Glutamatergic neuron (in vitro differentiated cells): ENCODE measurements at regions not wholly inside any gene's neighbourhood (a gene's known extent, or its start where the extent isn't known, plus 50 kb on each side); places are given as distances from the start of the nearest gene placed in this dataset.

Experiments used
- DNase-seq: peaks from one replicate; pipeline ENCODE4 v3.0.0; 2022
- H3K27ac Mint-ChIP-seq: one replicate; pipeline ENCODE4 v1.8.0; 2020; ENCODE audit warnings: mild to moderate bottlenecking, mixed read lengths, inconsistent platforms; ENCODE audit not compliant: unreplicated experiment
- H3K27me3 Mint-ChIP-seq: one replicate; pipeline ENCODE4 v1.8.0; 2020; ENCODE audit warnings: mild to moderate bottlenecking, moderate library complexity, mixed read lengths, inconsistent platforms; ENCODE audit not compliant: unreplicated experiment
- H3K36me3 Mint-ChIP-seq: one replicate; pipeline ENCODE4 v1.8.0; 2020; ENCODE audit warnings: mild to moderate bottlenecking, mixed read lengths, inconsistent platforms; ENCODE audit not compliant: unreplicated experiment
- H3K4me1 Mint-ChIP-seq: one replicate; pipeline ENCODE4 v1.8.0; 2020; ENCODE audit warnings: mild to moderate bottlenecking, low read depth, mixed read lengths, inconsistent platforms; ENCODE audit not compliant: unreplicated experiment
- H3K4me3 Mint-ChIP-seq: one replicate; pipeline ENCODE4 v1.8.0; 2020; ENCODE audit warnings: mild to moderate bottlenecking, mixed read lengths, inconsistent platforms; ENCODE audit not compliant: unreplicated experiment
- H3K9me3 Mint-ChIP-seq: one replicate; pipeline ENCODE4 v1.8.0; 2020; ENCODE audit warnings: mild to moderate bottlenecking, moderate library complexity, mixed read lengths, inconsistent platforms; ENCODE audit not compliant: unreplicated experiment
- TF ChIP-seq, protein P1 (sequence below): fragments of 200-600 bp; sonication (generic); IDR thresholded peaks from one replicate; pipeline ENCODE4 v1.5.0; 2021; ENCODE audit not compliant: partially characterized antibody, unreplicated experiment

- H3K4me1 Mint-ChIP-seq: peaks cover 30% of the 10 kb centered on the region
- H3K9me3 Mint-ChIP-seq: peaks cover 8% of the 10 kb centered on the region
- H3K36me3 Mint-ChIP-seq: no peaks in the 10 kb centered on the region
- TF ChIP-seq, protein P1, sequence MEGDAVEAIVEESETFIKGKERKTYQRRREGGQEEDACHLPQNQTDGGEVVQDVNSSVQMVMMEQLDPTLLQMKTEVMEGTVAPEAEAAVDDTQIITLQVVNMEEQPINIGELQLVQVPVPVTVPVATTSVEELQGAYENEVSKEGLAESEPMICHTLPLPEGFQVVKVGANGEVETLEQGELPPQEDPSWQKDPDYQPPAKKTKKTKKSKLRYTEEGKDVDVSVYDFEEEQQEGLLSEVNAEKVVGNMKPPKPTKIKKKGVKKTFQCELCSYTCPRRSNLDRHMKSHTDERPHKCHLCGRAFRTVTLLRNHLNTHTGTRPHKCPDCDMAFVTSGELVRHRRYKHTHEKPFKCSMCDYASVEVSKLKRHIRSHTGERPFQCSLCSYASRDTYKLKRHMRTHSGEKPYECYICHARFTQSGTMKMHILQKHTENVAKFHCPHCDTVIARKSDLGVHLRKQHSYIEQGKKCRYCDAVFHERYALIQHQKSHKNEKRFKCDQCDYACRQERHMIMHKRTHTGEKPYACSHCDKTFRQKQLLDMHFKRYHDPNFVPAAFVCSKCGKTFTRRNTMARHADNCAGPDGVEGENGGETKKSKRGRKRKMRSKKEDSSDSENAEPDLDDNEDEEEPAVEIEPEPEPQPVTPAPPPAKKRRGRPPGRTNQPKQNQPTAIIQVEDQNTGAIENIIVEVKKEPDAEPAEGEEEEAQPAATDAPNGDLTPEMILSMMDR: no peak
- peak overlapping the region; percentile 93 for H3K27ac Mint-ChIP-seq
- H3K27me3 Mint-ChIP-seq: peaks cover 5% of the 10 kb centered on the region
- no peak for DNase-seq
- H3K4me3 Mint-ChIP-seq: peak overlapping the region; percentile 41
Measured at GRCh38 chr22:34687116-34687515, 378.8 kb upstream of the ISX start.

GRCh38 chr22:34688825-34689224, 377.1 kb upstream of the ISX start:
- no peaks in the 10 kb centered on the region for H3K36me3 Mint-ChIP-seq
- H3K27ac Mint-ChIP-seq: no peak overlapping the region
- peaks cover 5% of the 10 kb centered on the region for H3K27me3 Mint-ChIP-seq
- peaks cover 8% of the 10 kb centered on the region for H3K9me3 Mint-ChIP-seq
- peaks cover 29% of the 10 kb centered on the region for H3K4me1 Mint-ChIP-seq
- H3K4me3 Mint-ChIP-seq: no peak overlapping the region
- TF ChIP-seq, protein P1: no peak
- DNase-seq: no peak

GRCh38 chr22:34696557-34696956, 369.4 kb upstream of the ISX start:
- Mint-ChIP-seq H3K9me3 (peaks cover 6% of the 10 kb centered on the region), H3K27ac (no peak overlapping the region), H3K4me1 (peaks cover 23% of the 10 kb centered on the region), H3K36me3 (no peaks in the 10 kb centered on the region), H3K4me3 (no peak overlapping the region), H3K27me3 (no peaks in the 10 kb centered on the region)
- TF ChIP-seq, protein P1: no peak
- DNase-seq: no peak

DNA sequence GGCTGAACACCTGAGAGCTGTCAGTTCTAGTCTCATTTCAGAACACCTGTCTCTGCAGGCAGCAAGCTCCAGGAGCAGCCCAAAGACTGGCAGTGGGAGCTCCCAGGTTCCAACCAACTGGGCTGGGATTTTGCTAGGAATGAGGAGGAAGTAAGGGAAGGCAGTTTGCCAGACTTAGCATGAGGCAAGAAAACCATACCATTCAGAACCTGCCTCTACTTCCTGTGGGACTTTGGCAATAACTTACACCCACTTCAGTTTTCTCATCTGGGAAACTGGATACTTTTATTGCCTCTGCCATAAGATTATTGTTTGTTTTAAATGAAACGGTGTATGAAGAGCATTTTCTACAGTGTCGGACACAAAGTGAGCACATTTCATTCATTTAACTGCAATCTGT, 363.7 kb upstream of the ISX start:
- H3K27ac Mint-ChIP-seq: no peak overlapping the region
- no peak overlapping the region for H3K4me3 Mint-ChIP-seq

DNA sequence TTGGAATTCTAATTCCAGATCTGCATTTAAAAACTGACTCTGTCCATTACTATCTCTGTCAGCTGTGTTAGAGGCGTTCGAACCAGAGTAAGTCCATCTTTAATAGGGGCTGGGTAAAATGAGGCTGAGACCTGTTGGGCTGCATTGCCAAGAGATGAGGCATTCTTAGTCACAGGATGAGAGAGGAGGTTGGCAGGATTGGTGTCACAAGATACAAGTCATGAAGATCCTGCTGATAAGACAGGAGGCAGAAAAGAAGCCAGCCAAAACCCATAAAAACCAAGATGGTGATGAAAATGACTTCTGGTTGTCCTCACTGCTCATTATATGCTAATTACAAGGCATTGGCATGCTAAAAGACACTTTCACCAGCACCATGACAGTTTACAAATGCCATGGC, 356.3 kb upstream of the ISX start:
- Mint-ChIP-seq H3K27me3 (peaks cover 3% of the 10 kb centered on the region), H3K4me3 (no peak overlapping the region), H3K9me3 (no peaks in the 10 kb centered on the region), H3K36me3 (no peaks in the 10 kb centered on the region), H3K27ac (no peak overlapping the region), H3K4me1 (no peaks in the 10 kb centered on the region)
- DNase-seq: no peak
- TF ChIP-seq, protein P1: no peak

More for the DNA sequence above, 363.7 kb upstream of the ISX start:
- peaks cover 22% of the 10 kb centered on the region for H3K4me1 Mint-ChIP-seq
- TF ChIP-seq, protein P1: no peak
- no peak for DNase-seq
- peaks cover 6% of the 10 kb centered on the region for H3K9me3 Mint-ChIP-seq
- H3K36me3 Mint-ChIP-seq: no peaks in the 10 kb centered on the region
- no peaks in the 10 kb centered on the region for H3K27me3 Mint-ChIP-seq
